ENCODE measurements at regions not wholly inside any gene's neighbourhood (a gene's known extent, or its start where the extent isn't known, plus 50 kb on each side); places are given as distances from the start of the nearest gene placed in this dataset.

- intact Hi-C loops (cut with DNase I, micrococcal nuclease) = loop anchor here (2.0 to 10.0 kb wide), 3 partner anchors 86 to 370 kb away; no protein-coding TSS in a partner anchor
- ATAC-seq = no peak
- no peak for DNase-seq
Observed at GRCh38 chr3:64398476-64398875, 173.2 kb upstream of the PRICKLE2 start.

GRCh38 chr3:64398006-64398405 is 172.7 kb upstream of the PRICKLE2 start:
- DNase-seq = no peak
- no peak for ATAC-seq
- intact Hi-C loops (cut with DNase I, micrococcal nuclease) = loop anchor here (2.0 to 10.0 kb wide), 3 partner anchors 87 to 369 kb away; no protein-coding TSS in a partner anchor

GRCh38 chr3:64397573-64397972 is 172.3 kb upstream of the PRICKLE2 start:
- DNase-seq (no peak), ATAC-seq (no peak)
- intact Hi-C loops (cut with DNase I, micrococcal nuclease) = loop anchor here (10.0 kb wide), 2 partner anchors 87 to 133 kb away; no protein-coding TSS in a partner anchor

GRCh38 chr3:64395490-64395889 is 170.2 kb upstream of the PRICKLE2 start:
- ATAC-seq (no peak), DNase-seq (no peak)
- intact Hi-C loops (cut with DNase I, micrococcal nuclease) = loop anchor here (10.0 kb wide), 2 partner anchors 89 to 131 kb away; no protein-coding TSS in a partner anchor

GRCh38 chr3:64393193-64393592 is 167.9 kb upstream of the PRICKLE2 start:
- DNase-seq (no peak), ATAC-seq (no peak)
- intact Hi-C loops (cut with DNase I, micrococcal nuclease) = loop anchor here (10.0 kb wide), 2 partner anchors 92 to 128 kb away; no protein-coding TSS in a partner anchor

- intact Hi-C loops (cut with DNase I, micrococcal nuclease) = loop anchor here (10.0 kb wide), 2 partner anchors 93 to 127 kb away; no protein-coding TSS in a partner anchor
- ATAC-seq (no peak), DNase-seq (no peak)
Observed at GRCh38 chr3:64392001-64392400, 166.7 kb upstream of the PRICKLE2 start.

GRCh38 chr3:64390893-64391292 is 165.6 kb upstream of the PRICKLE2 start:
- no peak for ATAC-seq
- no peak for DNase-seq
- intact Hi-C loops (cut with DNase I, micrococcal nuclease) = loop anchor here (10.0 kb wide), 2 partner anchors 94 to 126 kb away; no protein-coding TSS in a partner anchor

GRCh38 chr3:64388886-64389285 is 163.6 kb upstream of the PRICKLE2 start:
- intact Hi-C loops (cut with DNase I, micrococcal nuclease) = no loop called here

GRCh38 chr3:64387688-64388087 is 162.4 kb upstream of the PRICKLE2 start:
- DNase-seq (no peak), ATAC-seq (no peak)
- intact Hi-C loops (cut with DNase I, micrococcal nuclease) = no loop called here

More at GRCh38 chr3:64388886-64389285, 163.6 kb upstream of the PRICKLE2 start:
- DNase-seq = no peak
- no peak for ATAC-seq

- ATAC-seq (no peak), DNase-seq (no peak)
- intact Hi-C loops (cut with DNase I, micrococcal nuclease) = no loop called here
Observed at GRCh38 chr3:64385277-64385676, 160.0 kb upstream of the PRICKLE2 start.

- ATAC-seq (no peak), DNase-seq (no peak)
- intact Hi-C loops (cut with DNase I, micrococcal nuclease) = no loop called here
Observed at GRCh38 chr3:64384561-64384960, 159.3 kb upstream of the PRICKLE2 start.

- DNase-seq (no peak), ATAC-seq (no peak)
- intact Hi-C loops (cut with DNase I, micrococcal nuclease) = no loop called here
Observed at GRCh38 chr3:64382153-64382552, 156.9 kb upstream of the PRICKLE2 start.

- DNase-seq (no peak), ATAC-seq (no peak)
- intact Hi-C loops (cut with DNase I, micrococcal nuclease) = no loop called here
Observed at GRCh38 chr3:64381367-64381766, 156.1 kb upstream of the PRICKLE2 start.

GRCh38 chr3:64380546-64380945 is 155.3 kb upstream of the PRICKLE2 start:
- no peak for DNase-seq
- no peak for ATAC-seq

GRCh38 chr3:64379221-64379620 is 154.0 kb upstream of the PRICKLE2 start:
- no peak for DNase-seq
- no peak for ATAC-seq
- intact Hi-C loops (cut with DNase I, micrococcal nuclease) = no loop called here

More at GRCh38 chr3:64380546-64380945, 155.3 kb upstream of the PRICKLE2 start:
- intact Hi-C loops (cut with DNase I, micrococcal nuclease) = no loop called here

GRCh38 chr3:64377942-64378341 is 152.7 kb upstream of the PRICKLE2 start:
- no peak for ATAC-seq
- DNase-seq = no peak
- intact Hi-C loops (cut with DNase I, micrococcal nuclease) = no loop called here

- intact Hi-C loops (cut with DNase I, micrococcal nuclease) = no loop called here
- ATAC-seq (no peak), DNase-seq (no peak)
Observed at GRCh38 chr3:64375737-64376136, 150.5 kb upstream of the PRICKLE2 start.

- ATAC-seq = no peak
- DNase-seq = no peak
- intact Hi-C loops (cut with DNase I, micrococcal nuclease) = no loop called here
Observed at GRCh38 chr3:64369390-64369789, 144.1 kb upstream of the PRICKLE2 start.

- no peak for ATAC-seq
- DNase-seq = no peak
- intact Hi-C loops (cut with DNase I, micrococcal nuclease) = no loop called here
Observed at GRCh38 chr3:64368257-64369020, 143.2 kb upstream of the PRICKLE2 start.

GRCh38 chr3:64365877-64366276 is 140.6 kb upstream of the PRICKLE2 start:
- no peak for DNase-seq

More at GRCh38 chr3:64365877-64366276, 140.6 kb upstream of the PRICKLE2 start:
- no peak for ATAC-seq
- intact Hi-C loops (cut with DNase I, micrococcal nuclease) = no loop called here

All from left colon (tissue), 2 donors.